ENCODE measurements at regions not wholly inside any gene's neighbourhood (a gene's known extent, or its start where the extent isn't known, plus 50 kb on each side); places are given as distances from the start of the nearest gene placed in this dataset.

- TF ChIP-seq, protein P1, sequence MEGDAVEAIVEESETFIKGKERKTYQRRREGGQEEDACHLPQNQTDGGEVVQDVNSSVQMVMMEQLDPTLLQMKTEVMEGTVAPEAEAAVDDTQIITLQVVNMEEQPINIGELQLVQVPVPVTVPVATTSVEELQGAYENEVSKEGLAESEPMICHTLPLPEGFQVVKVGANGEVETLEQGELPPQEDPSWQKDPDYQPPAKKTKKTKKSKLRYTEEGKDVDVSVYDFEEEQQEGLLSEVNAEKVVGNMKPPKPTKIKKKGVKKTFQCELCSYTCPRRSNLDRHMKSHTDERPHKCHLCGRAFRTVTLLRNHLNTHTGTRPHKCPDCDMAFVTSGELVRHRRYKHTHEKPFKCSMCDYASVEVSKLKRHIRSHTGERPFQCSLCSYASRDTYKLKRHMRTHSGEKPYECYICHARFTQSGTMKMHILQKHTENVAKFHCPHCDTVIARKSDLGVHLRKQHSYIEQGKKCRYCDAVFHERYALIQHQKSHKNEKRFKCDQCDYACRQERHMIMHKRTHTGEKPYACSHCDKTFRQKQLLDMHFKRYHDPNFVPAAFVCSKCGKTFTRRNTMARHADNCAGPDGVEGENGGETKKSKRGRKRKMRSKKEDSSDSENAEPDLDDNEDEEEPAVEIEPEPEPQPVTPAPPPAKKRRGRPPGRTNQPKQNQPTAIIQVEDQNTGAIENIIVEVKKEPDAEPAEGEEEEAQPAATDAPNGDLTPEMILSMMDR (IDR thresholded peaks at IDR 0.05 in 8 of 11, conservative IDR thresholded peaks at IDR 0.05 in 3 of 11), result no peak
- TF ChIP-seq POLR2A (IDR thresholded peaks at IDR 0.05) (no peak), POLR2AphosphoS5 (IDR thresholded peaks at IDR 0.05) (no peak)
Observed at GRCh38 chr13:34360702-34361101, 542.8 kb downstream of the RFC3 start.

All from spleen (tissue), 7 donors.